Right hindlimb (tissue), 1 donor: ENCODE measurements at regions not wholly inside any gene's neighbourhood (a gene's known extent, or its start where the extent isn't known, plus 50 kb on each side); places are given as distances from the start of the nearest gene placed in this dataset.

Source experiments
- DNase-seq: peaks from one replicate; pipeline ENCODE4 v3.0.0-alpha.2; 2018

DNA sequence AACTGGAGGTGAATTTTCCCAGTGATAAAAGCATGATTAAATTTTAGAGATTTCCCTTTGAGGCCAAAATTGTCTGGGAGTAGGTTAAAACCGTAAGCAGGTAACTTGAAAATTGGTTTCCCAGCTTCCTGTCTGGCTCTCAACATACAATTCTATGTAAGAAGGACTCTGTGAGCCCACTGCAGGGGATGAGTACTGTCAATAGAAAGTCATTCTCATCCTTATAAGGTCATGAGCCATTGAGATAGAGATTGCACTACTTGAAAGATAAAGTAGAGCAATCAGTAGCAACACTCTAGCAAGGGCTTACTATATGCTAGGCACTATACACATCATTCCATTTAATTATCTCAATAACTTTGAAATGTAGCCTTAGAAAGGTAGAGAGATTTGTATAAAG, 225.6 kb upstream of the HMGA2 start:
- DNase-seq: no peak

DNA sequence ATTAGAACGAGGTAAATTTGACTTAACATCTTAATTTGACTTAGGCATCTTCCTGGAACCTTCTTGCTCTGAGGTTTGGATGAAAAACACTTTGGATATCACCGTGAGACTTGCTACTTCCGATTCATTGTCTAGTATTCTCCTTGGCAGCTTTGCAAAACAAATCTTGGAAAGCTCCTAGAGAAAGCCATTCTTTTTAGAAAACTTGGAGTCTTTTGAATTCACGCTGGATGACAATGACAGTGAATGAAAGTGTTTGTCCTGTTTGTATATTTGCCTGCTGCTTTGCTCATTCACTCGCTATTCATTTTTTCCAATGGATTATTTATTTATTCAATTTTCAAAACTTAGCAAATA, 222.1 kb upstream of the HMGA2 start:
- DNase-seq: no peak

DNA sequence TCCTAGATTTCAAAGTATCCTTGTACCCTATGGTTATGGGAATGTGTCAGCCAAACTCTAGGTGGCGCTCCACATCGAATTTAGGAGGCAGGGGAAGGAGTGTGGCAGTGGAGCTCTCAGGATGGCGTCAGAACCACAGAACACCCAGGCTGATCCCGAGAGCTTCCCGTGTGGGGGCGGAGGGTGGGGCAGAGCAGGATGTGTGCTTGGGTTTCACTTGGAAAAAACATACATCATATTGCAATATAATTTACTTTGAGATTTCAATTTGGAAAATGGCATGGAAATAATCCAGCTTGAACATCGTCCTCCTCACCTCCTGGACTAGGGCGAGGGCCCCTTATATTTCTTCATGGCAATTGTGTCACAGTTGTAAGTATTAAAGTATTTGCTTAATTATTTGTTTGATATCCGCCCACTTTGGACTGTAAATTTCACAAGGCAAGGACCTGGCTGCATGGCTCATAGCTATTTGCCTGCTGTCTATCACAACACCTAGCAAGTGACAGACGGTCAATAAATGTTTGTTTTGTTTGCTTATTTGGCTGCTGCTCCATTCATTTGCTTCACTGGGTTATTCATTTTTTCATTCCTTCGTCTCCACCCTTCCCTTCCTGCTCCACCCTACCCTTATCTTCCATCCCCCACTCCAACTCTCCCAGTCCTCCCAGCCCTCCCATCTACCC, 221.5 kb upstream of the HMGA2 start:
- peak; percentile 91 for DNase-seq

DNA sequence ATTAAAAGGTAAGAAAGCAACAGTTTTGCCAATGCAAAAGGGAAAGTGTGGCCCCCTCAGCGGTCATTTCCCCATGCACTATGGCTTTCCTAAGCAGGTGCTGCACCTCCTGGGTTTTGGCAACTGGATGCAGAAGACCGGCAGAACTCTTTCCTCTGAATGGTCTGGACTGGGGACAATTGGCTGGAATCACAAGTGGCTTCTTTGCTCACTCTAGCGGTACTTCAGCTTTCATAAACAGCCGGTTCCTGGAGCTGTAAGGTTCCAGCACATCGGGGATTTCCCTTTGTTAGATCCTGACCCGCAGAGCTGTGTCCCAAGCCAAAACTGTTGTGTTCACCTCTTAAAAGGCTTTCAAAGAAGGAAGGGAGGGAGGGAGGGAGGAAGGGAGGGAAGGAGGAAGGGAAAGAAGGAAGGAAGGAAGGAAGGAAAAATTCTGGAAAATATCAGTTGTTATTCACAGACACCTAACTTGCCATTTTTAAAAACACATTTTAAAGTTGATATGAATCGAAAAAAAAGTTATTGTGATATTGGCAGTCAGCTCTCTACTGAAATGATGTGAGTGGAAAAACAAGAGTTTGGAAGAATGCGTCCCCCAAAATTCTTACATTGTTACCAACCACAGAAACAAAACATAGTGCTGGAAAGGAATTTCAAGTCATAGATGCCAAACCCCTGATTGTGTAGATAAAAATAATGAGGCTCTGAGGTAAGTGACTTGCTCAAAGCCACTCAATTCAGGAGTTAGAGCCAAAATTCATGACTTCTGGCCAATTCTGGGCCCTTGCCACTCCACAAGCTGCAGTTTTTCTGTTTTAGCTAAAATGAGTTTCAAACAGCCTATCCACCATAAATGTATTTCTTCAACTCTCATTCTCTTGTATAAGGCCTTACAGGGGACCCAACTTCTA, 220.6 kb upstream of the HMGA2 start:
- peak; percentile 75 for DNase-seq

DNA sequence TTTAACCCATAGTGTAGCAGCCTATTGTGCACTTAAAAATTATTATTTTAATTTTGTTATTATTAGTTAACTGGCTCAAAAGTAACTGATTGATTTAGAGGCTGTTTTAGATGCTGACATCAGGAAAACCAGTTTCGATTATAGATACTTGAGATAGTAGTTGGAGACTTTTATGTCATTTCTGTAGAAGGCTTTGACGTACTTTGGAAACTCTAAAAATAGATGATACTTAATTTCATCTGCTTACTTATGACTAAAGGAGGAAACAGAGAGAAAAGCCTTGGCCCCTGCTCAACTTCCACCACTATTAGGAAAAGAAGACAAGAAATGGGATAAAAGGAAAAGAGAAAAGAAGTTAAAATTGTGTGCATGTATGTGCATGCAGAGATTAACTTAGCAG, 219.3 kb upstream of the HMGA2 start:
- DNase-seq: no peak

DNA sequence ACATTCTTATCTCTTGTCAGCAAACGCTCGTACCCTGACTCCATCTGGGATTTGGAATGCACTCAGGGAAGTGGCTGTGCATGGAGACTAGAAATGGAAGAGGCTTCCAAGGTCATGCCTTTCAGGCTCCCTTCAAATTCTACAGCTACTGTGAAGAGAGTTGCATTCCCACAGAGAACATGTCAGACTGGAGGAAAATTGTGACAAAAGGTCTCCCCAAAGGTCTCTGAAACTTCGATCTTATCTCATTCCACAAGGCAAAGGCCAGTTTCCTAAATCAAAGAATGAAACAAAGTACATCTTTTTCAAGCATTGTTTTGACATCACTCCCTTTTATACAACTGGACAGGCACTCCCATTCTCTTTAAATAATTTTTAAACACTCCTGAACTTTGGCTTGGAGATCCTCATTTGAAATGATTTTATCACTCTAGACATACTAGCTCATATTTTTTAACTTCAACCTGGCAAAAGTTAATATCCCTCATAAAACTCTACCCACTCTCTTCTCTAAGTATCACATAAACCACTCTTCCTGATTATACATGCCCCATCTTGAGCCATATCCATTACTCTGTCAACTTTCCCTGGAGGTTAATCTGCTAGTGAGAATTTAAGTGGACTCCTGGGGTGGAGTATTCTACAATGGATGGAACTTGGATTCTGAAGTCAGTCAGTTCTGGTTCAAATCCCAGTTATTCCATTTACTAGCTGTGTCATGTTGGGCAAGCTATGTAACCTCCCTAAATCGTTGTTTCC, 218.1 kb upstream of the HMGA2 start:
- no peak for DNase-seq

DNA sequence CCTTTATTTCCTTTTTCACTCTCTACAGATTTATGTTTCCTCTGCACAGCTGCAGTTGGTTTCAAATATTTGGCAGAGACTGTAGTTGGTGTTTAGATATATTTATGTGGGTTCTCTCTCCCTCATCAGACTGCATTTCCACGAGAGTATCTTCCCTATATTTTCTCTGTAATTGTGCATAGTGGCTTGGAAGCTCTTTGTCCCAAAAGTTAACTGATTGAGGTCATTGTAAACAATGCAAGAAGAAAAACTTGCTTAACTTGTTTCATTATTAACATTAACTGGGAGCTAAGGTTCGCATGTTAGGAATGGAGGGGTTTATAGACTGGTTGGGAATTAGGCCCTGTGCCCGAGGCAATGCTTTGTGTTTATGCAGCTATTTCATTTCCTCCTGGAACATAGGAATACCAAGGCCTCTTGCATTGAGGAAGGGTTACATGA, 216.9 kb upstream of the HMGA2 start:
- DNase-seq: no peak

DNA sequence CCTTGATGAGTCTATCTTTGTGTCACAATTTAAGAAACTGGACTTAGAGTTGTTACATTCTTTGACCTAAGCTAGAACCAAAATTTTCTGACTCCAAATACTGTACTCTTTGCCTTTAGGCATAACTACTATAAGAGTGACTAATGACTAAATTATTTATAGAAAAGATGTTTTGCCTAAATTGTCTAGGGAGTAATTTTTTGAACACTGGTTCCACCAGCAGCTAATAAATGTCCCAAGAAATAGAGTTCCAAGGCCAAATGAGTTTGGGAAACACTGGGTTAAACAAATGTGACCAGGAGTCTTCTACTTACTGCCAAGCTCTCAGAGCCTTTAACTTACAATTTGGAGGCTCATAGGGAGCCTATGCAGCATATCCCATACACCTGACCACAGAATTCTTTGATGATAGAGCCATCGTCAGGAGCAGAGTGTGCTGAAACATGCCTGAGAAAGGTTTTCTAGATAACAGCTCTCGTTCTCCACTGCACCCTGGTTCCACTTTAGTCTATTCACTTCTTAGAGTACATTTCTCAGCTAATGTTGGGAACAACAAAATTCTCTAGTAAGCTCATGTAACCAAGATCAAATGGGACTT, 215.9 kb upstream of the HMGA2 start:
- DNase-seq: no peak

DNA sequence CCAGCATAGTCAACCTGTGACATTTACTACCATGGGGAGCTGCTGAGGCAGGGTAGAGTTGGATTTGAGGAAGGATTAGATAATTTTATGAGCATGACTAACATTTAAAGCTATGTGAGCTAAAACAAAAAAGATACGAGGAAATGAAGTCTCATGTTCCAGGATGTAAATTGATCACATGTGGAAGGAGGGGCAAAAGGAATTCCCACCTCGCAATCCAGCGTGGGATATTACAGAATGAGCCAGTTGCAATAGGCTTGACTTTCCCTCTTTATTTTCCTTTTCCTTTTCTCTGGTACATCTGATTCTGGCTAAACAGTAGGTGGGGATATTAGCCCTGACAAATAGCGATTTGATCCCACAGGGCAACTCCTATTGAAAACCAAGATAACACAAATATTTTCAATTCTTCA, 214.9 kb upstream of the HMGA2 start:
- DNase-seq: no peak

DNA sequence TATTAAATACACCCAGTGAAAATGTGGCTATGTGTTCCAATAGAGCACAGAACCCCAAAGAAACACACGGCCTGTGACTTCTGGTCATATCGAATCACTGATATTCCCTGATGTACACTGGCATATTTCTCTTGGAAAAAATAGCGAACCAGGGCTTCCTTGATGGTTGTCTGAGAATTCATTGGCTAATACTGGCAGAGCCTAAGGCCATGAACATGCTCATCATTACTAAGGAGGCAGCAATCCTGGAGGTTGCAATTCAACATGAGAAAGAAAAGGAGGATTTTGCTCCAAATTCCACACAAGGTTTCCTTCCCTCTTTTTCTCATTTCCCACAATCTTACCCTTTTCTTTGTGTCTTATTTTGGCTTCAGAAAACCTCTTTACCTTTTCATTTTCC, 212.9 kb upstream of the HMGA2 start:
- DNase-seq: no peak

DNA sequence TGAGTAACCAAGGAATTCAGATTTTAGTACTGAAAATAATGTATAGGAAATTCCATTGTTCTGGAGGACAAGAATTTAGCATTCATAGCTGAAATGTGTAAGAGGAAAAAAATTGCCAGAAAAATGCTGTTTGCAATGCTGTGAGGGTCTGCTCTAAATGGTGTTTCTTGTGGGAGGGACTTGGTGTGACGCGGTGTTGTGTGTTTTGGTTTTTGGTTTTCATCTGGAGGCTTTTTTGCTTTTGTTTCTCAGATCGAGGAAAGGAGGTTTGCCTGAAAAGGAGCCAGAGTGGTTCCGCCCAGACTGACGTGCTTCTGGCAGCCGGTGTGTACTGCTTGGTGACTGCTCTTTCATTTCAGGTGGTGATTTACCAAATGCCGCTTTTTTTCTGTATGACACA, 211.8 kb upstream of the HMGA2 start:
- DNase-seq: peak; percentile 46

DNA sequence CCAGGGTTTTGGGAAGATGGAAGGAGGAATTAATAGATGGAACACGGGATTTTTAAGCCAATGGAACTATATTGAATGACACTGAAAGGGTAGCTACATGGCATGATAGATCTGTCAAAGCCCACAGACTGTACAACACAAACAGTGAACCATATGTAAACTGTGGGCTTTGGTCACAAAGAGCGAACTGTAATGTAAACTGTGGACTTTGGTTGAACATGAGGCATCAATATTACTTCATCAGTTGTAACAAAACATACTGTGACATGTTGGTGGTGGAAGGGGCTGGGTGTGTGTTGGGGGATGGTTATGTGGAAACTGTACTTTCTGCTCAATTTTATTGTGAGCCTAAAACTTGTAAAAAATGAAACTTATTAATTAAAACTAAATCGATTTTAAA, 210.6 kb upstream of the HMGA2 start:
- no peak for DNase-seq

DNA sequence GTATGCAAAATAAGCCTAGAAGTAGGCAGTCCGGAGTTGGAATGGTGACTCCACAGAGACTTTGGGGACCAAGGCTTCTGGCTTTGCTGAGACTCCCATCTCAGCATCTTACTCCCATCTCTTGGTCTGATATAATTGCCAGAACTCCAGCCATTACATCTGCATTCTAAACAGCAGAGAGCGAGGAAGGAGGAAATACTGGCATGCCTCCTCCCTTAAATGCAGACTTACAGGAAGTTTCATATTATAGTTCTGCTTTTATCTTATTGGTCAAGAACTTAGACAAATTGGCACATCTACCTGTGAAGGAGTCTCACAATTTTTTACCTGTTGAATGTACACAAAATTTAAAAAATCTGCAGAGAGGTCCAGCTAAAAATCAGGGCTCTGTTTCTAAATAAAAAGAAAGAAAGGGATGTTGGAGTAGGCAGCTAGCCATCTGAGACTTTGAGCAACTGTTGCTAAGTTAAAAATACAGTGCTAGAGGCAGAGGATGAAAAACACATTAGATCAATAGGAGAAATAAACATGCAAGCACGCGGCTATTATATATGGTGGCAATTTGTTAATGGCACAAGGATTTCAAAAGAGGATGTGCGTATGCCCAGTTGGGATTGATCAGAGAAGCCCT, 209.9 kb upstream of the HMGA2 start:
- DNase-seq: no peak

DNA sequence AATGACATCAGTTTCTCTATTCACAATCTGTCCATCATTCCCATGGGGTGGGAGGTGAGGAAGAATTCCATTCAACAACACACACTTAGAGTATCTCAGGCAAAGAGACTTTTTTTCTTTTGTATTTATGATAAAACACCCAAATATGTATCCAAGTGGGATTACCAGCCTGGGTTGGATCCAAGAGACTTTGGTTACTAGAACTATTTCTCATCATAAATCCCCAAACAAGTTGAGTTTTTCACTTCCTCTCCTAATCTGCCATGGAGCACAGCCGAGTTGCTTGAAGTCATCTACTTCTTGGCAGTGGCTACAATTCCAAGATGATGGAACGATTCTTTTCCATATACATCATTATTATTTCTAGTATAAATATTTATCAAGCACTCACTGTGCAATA, 209.2 kb upstream of the HMGA2 start:
- peak; percentile 65 for DNase-seq

DNA sequence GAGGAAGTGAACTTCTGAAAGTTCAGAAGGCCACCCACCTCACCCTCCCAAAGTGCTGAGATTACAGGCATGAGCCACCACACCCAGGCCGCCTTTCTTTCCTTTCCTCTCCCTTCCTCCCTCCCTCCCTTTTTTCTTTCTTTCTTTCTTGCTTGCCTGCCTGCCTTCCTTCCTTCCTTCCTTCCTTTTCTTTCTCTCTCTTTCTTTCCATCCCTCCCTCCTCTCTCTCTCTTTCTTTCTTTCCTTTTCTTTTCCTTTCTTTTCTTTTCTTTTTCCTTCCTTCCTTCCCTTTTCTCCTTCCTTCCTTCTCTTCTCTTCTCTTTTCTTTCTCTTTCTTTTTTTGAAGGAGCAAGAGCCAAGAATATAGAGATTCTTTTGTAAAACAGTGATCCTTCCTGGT, 208.3 kb upstream of the HMGA2 start:
- no peak for DNase-seq

DNA sequence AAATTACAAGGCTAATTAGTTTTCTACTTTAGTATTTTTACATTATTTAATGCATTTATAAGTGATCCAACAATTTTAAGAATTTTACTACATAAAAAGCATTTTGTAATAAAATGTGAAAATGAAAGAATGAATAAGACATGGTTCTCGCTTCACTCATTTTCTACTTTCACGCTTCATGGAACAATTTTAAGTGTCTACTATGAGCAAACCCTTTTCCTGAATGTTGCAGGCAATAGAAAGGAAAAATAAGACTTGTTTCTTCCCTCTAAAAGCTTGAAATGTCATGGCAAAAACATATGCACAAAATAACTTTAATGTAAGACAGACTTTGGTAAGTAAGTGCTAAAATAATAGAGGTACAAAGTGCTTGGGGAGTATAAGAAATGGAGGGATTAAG, 205.7 kb upstream of the HMGA2 start:
- no peak for DNase-seq

DNA sequence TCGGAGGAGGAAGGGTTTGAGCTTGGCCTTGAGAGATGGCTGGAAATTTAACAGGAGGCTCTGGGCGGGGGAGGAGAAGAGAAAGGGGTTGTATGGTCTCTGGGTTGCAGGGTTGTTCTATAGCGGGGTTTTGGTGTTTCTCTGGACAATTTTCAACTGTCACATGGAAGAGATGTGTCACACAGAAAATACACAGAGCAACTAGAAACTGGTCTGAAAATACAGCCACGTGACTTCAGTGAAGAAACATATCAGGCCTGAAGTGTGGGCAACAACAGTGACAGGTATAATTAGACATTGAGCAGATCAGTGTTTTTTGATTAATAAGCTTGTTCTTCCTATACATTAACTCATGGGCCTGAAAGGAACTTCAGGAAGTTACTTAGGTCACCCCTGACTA, 205.3 kb upstream of the HMGA2 start:
- no peak for DNase-seq

DNA sequence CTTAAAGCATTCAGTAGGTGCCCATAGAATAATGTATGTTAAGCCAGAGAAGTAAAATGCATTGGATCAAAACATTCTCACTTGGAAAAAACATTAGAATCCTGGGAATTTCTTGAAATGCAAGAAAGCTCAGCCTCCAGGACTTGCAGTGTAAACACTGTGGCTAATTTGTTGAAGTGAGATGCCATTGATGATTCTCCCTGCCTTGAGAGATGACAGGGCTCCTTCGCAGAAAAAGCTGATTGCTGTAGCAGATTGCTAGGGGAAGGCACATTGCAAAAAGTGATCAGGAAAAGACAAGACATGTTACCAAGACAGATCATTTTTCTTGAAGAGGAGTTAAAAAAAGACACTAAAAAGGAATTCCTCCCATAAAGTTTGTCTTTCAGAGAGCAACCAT, 204.2 kb upstream of the HMGA2 start:
- no peak for DNase-seq

DNA sequence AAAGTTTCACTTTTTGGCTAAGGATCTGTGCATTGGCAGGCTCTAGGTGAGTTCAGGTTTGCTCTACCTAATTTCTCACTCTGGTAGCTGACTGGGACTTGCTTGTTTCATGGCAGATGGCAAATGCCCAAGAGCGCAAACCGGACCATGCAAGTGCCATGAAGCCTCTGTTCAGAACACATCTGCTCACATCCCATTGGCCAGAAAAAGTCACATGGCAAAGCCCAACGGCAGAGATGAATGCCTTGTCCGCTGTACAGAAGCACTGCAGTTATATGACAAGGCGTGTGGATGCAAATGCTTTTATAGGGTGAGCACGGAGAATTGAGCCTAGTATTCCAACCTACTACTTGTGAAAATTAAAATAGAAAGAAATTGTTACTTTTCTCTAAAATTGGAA, 202.2 kb upstream of the HMGA2 start:
- DNase-seq: no peak

DNA sequence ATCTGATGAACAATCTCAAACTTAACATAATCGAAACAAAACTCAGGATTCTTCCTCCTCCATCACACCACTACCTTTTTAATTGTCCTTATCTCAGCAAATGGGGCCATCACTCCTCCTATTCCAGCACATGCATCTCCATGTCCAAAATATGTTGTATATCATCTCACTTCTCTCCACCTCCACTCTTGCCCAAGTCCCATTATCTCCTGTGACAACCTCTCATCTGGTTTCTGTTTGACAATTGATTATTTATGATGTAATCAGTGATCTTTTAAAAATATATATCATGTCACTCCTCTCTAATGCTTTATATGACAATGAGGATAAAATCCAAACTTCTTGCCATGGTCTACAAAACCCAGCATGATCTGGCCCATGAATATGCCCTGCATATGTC, 200.8 kb upstream of the HMGA2 start:
- DNase-seq: no peak

DNA sequence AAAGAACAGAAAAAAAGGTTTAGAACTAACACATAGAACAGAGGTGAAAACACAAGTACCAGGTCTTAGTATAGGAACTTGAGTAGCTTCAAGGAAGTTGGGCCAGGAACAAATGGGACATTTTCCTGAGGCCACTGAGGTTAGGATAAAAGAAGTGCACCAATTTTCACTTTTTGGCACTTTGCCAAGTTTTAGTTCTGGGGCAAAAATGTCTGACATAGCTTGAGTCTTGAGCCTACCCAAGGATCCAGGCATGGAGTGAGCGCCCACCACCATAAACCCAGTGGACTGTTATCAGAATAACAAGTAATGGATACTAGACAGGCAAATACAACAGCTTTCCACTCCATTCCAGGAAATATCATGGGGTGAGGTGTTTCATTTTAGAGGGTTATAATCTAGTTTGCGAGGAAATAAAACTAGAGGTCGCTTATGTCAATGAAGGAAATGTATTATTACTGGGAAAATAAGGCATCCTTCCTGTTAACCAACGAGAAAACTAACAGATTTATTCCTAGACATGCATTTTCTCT, 199.7 kb upstream of the HMGA2 start:
- DNase-seq: no peak

DNA sequence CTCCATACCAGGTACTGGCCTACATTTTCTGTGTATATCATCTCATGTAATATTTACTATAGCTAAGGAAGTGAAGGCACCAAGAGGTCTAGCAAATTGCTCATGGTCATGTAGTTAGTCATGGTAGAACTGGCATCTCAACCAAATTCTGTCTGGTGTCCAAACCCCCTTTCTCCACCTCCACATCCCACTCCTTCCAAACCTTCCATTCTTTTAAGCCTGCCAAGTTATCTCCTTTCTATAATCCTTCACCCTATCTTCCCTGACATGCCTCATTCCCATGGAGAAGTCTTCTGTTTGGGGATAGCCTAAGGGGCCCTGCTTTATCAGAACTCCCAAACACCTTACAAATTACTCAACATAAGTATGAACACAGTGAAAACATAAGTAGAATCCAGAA, 196.2 kb upstream of the HMGA2 start:
- no peak for DNase-seq

DNA sequence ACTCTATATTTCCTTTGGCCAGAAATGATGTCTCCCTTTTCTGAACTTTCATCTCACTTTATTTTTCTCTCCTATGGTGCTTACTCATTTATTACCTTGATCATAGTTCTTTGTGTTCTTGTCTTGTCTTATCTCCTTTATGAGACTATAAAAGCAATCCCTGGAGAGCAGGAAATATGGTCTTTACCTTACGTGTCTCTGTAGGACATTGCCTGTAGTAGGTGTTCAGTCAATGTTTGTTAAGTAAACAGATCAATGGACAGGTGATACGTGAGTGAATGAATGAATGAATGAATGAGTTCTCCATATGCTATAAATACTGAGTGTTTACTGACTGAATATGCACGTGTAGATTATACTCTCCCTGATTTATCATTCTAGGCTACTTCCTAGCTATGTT, 193.7 kb upstream of the HMGA2 start:
- DNase-seq: no peak
